SJSA1 (cell line): ENCODE measurements at regions not wholly inside any gene's neighbourhood (a gene's known extent, or its start where the extent isn't known, plus 50 kb on each side); places are given as distances from the start of the nearest gene placed in this dataset.
"Not testable (repeated sequence)": the region's sequence is repeated elsewhere in the genome, so short reads cannot be mapped to it uniquely, and the experiment has no call there.

Source experiments
- DNase-seq, 2 experiments: peaks; one replicate each; pipeline ENCODE4 v3.0.0-alpha.2; 2015 to 2020; ENCODE audit warnings: low spot score in 2 of 2, low read depth in 1 of 2
- H3K27ac ChIP-seq: fragments of 250-450 bp; sonication (Bioruptor Pico); 2 replicates; pipeline ENCODE4 v1.5.1; 2020; ENCODE audit warnings: mild to moderate bottlenecking, moderate library complexity
- H3K27me3 ChIP-seq: fragments of 250-450 bp; sonication (Bioruptor Pico); replicated peaks from 2 replicates; pipeline ENCODE4 v1.5.1; 2020; ENCODE audit warnings: mild to moderate bottlenecking, moderate library complexity
- H3K36me3 ChIP-seq: fragments of 250-450 bp; sonication (Bioruptor Pico); 2 replicates; pipeline ENCODE4 v1.5.1; 2020; ENCODE audit warnings: mild to moderate bottlenecking
- H3K4me1 ChIP-seq: fragments of 250-450 bp; sonication (Bioruptor Pico); replicated peaks from 2 replicates; pipeline ENCODE4 v1.6.1; 2021; ENCODE audit warnings: mild to moderate bottlenecking
- H3K4me3 ChIP-seq: fragments of 250-450 bp; sonication (Bioruptor Pico); 2 replicates; pipeline ENCODE4 v1.5.1; 2020; ENCODE audit warnings: mild to moderate bottlenecking
- H3K9me3 ChIP-seq: fragments of 250-450 bp; sonication (Bioruptor Pico); replicated peaks from 2 replicates; pipeline ENCODE4 v1.5.1; 2020; ENCODE audit warnings: mild to moderate bottlenecking

DNA sequence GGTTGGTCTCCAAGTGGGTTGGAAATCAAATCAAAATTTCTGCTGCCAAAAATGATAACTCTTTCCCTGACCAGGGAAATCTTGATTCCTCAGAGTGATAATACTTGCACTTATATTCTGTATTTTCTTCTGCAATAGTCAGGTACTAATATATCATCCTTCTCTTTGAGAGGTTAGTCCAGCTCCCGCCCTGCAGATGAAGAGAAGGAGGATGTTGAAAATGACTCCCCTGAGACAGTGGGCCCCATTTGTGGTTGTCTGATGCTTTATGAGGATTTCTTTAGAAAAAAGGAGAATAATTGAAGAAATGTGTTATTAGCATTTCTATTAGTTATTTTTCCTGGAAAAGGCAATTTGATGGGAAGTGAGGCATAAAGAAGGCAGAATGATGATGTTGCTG, 213.0 kb downstream of the SEC23IP start:
- Histone ChIP-seq H3K36me3 (no peaks in the 10 kb centered on the region), H3K4me1 (no peaks in the 10 kb centered on the region), H3K4me3 (no peak overlapping the region), H3K27me3 (peaks cover 8% of the 10 kb centered on the region; the same call in 1 of the 2 replicates), H3K9me3 (no peaks in the 10 kb centered on the region), H3K27ac (no peak overlapping the region)
- no peak for DNase-seq

DNA sequence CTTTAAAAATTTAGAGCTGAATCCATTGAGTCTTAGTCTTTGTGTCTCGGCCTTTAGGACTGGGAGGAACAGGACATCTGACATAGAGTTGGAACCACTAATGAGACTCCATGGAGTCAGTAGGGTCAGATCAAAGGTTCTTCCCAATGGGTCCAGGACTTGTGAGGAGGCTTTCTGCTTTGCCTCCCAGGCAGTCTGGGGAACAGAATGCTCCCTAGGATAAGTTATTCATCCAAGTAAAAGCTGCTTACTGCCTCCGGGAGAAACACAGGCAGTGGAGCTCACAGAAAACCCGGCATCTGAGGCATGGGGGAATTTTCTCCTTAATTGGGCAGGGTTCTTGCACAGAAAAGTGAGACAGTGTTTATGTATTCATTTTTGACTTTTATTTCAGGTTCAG, 216.4 kb downstream of the SEC23IP start:
- DNase-seq, result no peak
- H3K4me3 ChIP-seq, result no peak overlapping the region
- H3K27me3 ChIP-seq, result 0 out of 2 replicates have a peak, but pooled peaks cover 3% of the 10 kb centered on the region
- H3K36me3 ChIP-seq, result no peaks in the 10 kb centered on the region
- no peaks in the 10 kb centered on the region for H3K9me3 ChIP-seq
- no peaks in the 10 kb centered on the region for H3K4me1 ChIP-seq
- H3K27ac ChIP-seq, result no peak overlapping the region

DNA sequence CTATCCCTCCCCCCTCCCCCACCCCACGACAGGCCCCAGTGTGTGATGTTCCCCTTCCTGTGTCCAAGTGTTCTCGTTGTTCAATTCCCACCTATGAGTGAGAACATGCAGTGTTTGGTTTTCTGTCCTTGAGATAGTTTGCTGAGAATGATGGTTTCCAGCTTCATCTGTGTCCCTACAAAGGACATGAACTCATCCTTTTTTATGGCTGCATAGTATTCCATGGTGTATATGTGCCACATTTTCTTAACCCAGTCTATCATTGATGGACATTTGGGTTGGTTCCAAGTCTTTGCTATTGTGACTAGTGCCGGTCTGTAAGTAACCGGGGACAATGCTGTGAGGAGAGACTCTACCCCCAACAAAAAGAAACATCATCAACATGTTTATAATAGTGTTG, 217.2 kb downstream of the SEC23IP start:
- not testable (repeated sequence) for H3K27me3 ChIP-seq

DNA sequence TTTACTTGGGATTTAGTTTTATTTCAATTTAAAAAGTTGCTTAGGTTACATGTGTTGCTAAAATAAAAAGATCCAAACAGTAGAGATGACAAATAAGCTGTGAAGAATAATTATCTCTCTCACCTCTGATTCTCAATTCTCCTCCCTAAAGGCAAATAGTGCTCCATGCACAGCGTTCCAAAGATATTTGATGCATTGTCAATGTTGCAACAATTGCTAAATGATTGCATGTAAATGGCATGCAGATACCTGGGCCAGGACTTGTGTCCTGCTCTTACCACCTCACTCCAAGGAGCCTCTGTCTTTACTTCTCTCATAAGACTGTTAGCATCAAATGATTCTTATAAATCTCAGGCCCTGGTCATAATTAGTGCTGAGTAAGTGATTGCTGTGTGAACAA, 217.7 kb downstream of the SEC23IP start:
- Histone ChIP-seq H3K27ac (no peak overlapping the region), H3K4me3 (no peak overlapping the region), H3K4me1 (no peaks in the 10 kb centered on the region), H3K9me3 (no peaks in the 10 kb centered on the region), H3K36me3 (no peaks in the 10 kb centered on the region), H3K27me3 (peaks cover 2% of the 10 kb centered on the region; the same call in 1 of the 2 replicates)
- no peak for DNase-seq

More for the DNA sequence above, 217.2 kb downstream of the SEC23IP start:
- H3K36me3 ChIP-seq, H3K4me1 ChIP-seq, H3K9me3 ChIP-seq, H3K4me3 ChIP-seq, DNase-seq, H3K27ac ChIP-seq: not testable (repeated sequence)

DNA sequence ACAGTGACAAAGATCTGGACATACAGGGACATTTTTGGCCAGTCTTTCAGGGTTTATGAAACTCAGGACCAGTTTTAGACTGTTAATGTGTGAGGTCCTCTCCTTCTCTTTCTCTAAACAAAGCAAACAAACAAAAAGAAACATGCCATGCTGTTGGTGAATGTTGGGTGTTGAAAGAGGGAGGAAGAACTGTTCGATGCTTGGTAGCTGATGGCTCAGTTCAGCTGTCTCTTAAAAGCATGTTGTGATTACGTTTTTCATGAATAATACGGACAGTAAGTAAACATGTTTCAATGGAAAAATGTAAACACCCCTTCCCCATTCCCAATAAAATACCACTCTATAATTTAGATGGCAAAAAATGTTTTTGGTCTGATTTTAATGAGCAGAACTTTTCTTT, 219.1 kb downstream of the SEC23IP start:
- no peak overlapping the region for H3K27ac ChIP-seq

DNA sequence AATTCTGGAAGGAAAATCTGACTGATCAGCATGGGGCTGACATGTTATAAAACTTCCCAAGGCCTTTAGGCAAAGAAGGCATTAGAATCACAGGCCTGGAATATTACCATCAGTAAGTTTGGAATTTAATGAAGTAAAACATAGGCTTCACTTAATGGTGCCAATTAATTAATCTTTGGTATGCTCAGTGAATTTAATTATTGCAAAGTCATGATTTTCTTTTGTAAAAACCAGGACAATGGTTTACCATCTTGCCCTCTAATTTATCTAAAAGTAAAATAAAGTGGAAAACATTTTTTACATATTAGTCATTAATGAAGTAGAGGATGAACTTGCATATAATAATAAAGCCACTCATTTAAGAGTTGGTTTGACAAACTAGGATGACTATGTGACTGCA, 220.3 kb downstream of the SEC23IP start:
- no peak overlapping the region for H3K4me3 ChIP-seq
- no peaks in the 10 kb centered on the region for H3K36me3 ChIP-seq
- DNase-seq, result no peak
- H3K27ac ChIP-seq, result no peak overlapping the region
- no peaks in the 10 kb centered on the region for H3K4me1 ChIP-seq
- no peaks in the 10 kb centered on the region for H3K9me3 ChIP-seq
- peaks cover 3% of the 10 kb centered on the region; the same call in 1 of the 2 replicates for H3K27me3 ChIP-seq

More for the DNA sequence above, 219.1 kb downstream of the SEC23IP start:
- no peaks in the 10 kb centered on the region for H3K9me3 ChIP-seq
- H3K4me3 ChIP-seq, result no peak overlapping the region
- DNase-seq, result no peak
- H3K27me3 ChIP-seq, result peaks cover 3% of the 10 kb centered on the region; the same call in 1 of the 2 replicates
- no peaks in the 10 kb centered on the region for H3K36me3 ChIP-seq
- H3K4me1 ChIP-seq, result no peaks in the 10 kb centered on the region

DNA sequence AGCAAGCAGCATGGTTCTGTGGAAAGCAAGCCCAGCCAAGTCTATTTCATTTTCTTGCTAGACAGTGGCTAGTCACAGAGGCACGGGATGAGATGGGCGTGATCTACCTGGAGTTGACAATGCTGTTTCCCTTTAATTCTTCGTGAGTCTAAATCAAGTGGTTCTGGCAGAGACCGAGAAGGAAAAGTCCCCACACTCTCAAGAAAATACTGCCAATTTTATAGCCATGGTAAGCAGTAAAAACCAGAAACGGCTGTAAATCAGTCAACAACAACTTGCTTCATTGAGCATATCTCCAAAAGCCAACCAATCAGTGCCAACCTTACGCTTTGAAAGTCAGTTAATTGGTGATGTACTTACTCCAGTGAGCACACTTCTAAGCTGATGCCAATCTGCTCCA, 223.4 kb downstream of the SEC23IP start:
- no peak for DNase-seq
- Histone ChIP-seq H3K9me3 (no peaks in the 10 kb centered on the region), H3K4me3 (no peak overlapping the region), H3K4me1 (no peaks in the 10 kb centered on the region), H3K36me3 (no peaks in the 10 kb centered on the region), H3K27me3 (peaks cover 3% of the 10 kb centered on the region; the same call in 1 of the 2 replicates), H3K27ac (no peak overlapping the region)

DNA sequence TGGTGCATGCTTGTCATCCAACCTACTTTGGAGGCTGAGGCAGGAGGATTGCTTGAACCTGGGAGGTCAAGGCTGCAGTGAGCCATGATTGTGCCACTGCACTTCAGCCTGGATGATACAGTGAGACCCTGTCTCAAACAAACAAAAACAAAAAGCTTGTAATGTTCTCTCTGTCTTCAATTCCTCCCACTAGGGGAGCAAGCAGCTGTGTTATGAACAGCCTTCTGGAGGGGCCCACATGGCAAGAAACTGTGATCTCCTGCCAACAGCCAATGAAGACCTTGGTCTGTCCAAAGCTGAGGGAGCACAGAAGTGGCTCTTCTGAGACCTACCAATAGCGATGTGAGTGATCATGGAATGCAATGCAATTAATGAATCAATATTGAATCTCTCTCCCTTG, 229.2 kb downstream of the SEC23IP start:
- Histone ChIP-seq H3K27ac (no peak overlapping the region), H3K4me1 (no peaks in the 10 kb centered on the region), H3K36me3 (no peaks in the 10 kb centered on the region), H3K9me3 (no peaks in the 10 kb centered on the region), H3K4me3 (no peak overlapping the region), H3K27me3 (no peaks in the 10 kb centered on the region)
- no peak for DNase-seq

DNA sequence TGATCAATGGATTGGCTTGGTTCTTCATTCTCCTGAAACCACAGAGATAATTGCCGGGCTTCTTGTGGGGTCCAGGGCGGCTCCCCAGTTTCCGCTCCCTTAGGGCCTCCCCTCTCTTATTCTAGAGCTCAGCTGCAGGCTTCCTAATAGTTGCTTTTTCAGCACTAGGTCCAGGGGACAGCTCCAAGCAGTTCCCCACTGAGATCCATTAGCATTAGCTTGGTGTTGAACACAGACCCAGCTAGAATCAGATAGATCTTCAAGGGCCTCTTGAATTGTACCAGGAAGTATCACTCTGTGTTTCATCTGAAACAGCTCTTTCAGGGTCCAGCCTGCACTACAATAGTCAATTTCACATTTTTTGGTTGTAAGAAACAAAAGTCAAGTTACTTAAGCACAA, 238.7 kb downstream of the SEC23IP start:
- Histone ChIP-seq H3K27me3 (no peaks in the 10 kb centered on the region), H3K4me3 (no peak overlapping the region), H3K4me1 (no peaks in the 10 kb centered on the region), H3K36me3 (no peaks in the 10 kb centered on the region), H3K27ac (no peak overlapping the region), H3K9me3 (no peaks in the 10 kb centered on the region)
- DNase-seq, result no peak

DNA sequence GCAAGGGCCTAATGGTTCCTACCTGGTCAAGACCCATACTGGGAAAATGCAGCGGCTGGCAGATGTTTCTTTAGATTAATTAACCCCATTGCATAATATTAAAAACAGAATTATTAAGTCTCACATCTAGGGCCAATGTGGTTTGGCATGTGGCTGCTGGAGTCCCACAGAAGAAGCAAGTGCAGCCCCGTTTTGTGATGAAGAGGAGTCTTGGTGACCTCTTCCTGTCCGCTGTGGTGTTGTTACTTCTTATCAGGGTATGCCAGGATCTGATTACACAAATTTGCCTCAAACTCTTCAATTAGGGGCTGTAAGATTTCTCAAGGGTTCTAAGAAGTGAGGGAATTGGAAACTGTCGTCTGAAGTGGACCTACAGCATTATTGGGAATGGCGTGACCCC, 240.3 kb downstream of the SEC23IP start:
- no peak overlapping the region for H3K27ac ChIP-seq
- no peaks in the 10 kb centered on the region for H3K27me3 ChIP-seq
- no peak for DNase-seq
- H3K9me3 ChIP-seq, result no peaks in the 10 kb centered on the region
- no peaks in the 10 kb centered on the region for H3K36me3 ChIP-seq
- no peaks in the 10 kb centered on the region for H3K4me1 ChIP-seq
- no peak overlapping the region for H3K4me3 ChIP-seq

DNA sequence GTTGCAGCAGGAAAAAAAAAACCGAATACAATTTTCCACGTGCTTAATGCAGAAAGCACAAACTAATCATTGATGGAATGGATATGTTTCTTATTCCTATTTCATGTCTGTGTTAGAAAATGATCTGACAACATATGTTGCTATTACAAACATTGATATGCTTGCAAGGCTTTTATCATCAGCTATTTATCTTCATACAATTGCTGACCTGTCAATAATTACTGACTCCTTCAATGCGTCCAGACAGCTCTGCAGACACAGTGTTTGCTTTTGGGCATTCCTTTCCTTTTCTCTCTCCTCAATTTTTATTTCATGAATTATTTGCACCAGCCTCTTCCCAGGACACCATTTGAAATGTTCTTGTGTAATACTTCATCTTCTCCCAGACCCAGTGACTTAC, 246.2 kb downstream of the SEC23IP start:
- Histone ChIP-seq H3K36me3 (no peaks in the 10 kb centered on the region), H3K9me3 (no peaks in the 10 kb centered on the region), H3K4me3 (no peak overlapping the region), H3K27ac (no peak overlapping the region), H3K27me3 (0 out of 2 replicates have a peak, but pooled peaks cover 4% of the 10 kb centered on the region), H3K4me1 (no peaks in the 10 kb centered on the region)
- DNase-seq, result no peak

DNA sequence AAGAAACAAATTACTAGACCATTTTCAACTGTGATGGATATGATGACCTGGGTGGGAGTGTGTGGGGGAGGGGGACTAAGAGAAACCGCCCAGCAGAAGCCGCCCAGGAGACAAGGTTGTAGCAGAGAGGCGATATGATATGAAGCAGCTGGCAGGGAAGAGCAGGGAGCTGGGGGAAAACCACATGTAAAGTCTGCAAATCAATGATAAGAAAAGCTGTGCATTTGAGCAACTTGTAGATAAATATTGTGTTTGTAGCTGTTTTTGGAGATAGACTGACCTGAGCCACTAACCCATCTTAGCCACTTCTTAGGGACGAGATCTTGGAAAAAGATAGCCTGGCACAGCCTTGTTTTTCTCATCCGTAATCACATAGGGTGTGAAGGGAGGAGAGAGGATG, 252.6 kb downstream of the SEC23IP start:
- 0 out of 2 replicates have a peak, but pooled peaks cover 4% of the 10 kb centered on the region for H3K27me3 ChIP-seq
- no peak for DNase-seq
- no peak overlapping the region for H3K27ac ChIP-seq
- H3K4me1 ChIP-seq, result no peaks in the 10 kb centered on the region
- H3K36me3 ChIP-seq, result no peaks in the 10 kb centered on the region
- no peaks in the 10 kb centered on the region for H3K9me3 ChIP-seq
- no peak overlapping the region for H3K4me3 ChIP-seq

DNA sequence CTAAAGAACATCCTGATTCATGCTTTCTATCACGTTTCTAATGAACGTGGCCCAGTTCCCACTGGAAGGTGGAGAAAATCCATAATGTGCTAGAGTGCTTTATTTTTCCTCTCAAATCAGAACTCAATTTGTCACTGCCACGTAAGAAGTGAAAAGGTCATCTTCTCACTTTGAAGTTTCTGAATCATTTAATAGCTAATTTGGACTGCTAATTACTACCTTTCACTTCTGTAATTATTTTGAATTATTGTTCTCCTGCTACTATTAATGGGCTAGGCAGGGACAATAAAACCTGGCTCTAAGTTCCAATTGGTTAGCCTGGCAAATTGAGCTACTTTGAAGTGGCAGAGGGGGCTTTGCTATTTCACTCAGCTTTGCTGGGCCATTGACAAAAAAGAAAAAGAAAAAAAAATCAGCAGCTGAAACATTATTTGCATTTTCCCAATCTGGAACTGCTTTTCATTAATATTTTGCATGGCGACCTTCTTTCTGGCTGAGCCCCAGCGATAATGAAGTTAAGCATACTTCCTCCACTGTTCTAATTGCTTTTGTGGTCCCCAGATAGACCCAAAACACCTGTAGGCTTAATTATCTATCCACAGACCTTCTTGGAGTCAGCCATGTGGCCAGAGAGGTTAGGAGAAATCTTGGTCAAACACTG, 264.2 kb downstream of the SEC23IP start:
- no peak for DNase-seq
- Histone ChIP-seq H3K9me3 (no peaks in the 10 kb centered on the region), H3K36me3 (no peaks in the 10 kb centered on the region), H3K27ac (no peak overlapping the region), H3K4me3 (no peak overlapping the region), H3K4me1 (no peaks in the 10 kb centered on the region), H3K27me3 (no peaks in the 10 kb centered on the region)

DNA sequence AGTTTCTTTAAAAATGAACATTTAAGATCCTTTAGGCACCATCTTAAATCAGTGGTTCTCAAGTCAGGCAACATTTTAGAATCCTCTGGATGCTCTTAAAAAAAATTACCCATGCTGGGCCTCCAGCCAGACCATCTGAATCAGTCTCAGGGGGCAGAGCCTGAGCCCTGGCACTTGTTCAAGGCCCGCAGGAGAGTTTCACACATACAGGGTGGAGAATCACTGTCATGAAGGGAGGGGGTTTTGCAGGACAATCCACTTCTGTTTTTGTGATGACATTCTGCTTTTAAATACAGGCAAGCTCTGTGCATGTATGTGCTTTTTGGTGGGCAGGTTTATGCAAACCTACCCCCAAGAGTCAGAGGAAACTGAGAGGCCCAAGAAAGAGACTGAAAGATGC, 268.6 kb downstream of the SEC23IP start:
- no peak for DNase-seq
- Histone ChIP-seq H3K27ac (no peak overlapping the region), H3K36me3 (no peaks in the 10 kb centered on the region), H3K4me3 (no peak overlapping the region), H3K27me3 (no peaks in the 10 kb centered on the region), H3K9me3 (no peaks in the 10 kb centered on the region), H3K4me1 (no peaks in the 10 kb centered on the region)

DNA sequence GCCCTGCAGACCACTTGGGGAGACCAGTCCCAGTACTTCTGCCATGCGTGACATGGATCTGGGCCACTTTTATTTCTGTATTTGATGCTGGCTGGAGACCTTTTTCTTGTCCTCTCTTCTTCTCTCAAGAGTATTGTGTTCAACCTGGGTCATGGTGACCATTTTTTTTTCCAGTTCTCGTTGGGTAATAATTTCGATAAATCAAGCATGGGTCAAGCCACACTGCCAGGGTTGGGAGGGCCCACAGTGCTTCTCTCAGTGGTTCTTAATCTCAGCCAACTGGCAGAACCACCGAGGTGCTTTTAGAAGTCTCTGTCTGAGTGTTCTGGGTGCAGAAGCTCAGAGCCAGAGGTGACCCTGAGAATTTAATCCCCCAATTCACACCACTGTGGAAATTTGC, 269.9 kb downstream of the SEC23IP start:
- no peaks in the 10 kb centered on the region for H3K9me3 ChIP-seq
- H3K4me3 ChIP-seq, result no peak overlapping the region
- DNase-seq, result no peak
- no peak overlapping the region for H3K27ac ChIP-seq
- no peaks in the 10 kb centered on the region for H3K27me3 ChIP-seq
- no peaks in the 10 kb centered on the region for H3K4me1 ChIP-seq
- H3K36me3 ChIP-seq, result no peaks in the 10 kb centered on the region
